Urinary bladder (tissue), 3 donors: ENCODE measurements at regions not wholly inside any gene's neighbourhood (a gene's known extent, or its start where the extent isn't known, plus 50 kb on each side); places are given as distances from the start of the nearest gene placed in this dataset.
A peak's percentile ranks its signal among the peaks of the same experiment; 100 is the strongest.

Source experiments
- DNase-seq: peaks from one replicate; pipeline ENCODE4 v3.0.0-alpha.2; 2015; ENCODE audit errors: extremely low spot score
- H3K27ac ChIP-seq: one replicate; pipeline ENCODE4 v1.5.1; 2013; ENCODE audit warnings: low read depth, mild to moderate bottlenecking, moderate library complexity
- H3K36me3 ChIP-seq: one replicate; pipeline ENCODE4 v1.6.1; 2013; ENCODE audit warnings: mild to moderate bottlenecking, moderate library complexity; ENCODE audit not compliant: insufficient read depth
- H3K4me1 ChIP-seq: one replicate; pipeline ENCODE4 v1.6.1; 2013; ENCODE audit warnings: mild to moderate bottlenecking, moderate library complexity; ENCODE audit not compliant: insufficient read depth
- H3K4me3 ChIP-seq: one replicate; pipeline ENCODE4 v1.5.1; 2013; ENCODE audit warnings: low read depth, low read length
- WGBS: extraction: QIAGEN DNeasy Blood & Tissue Kit; methylation state at CpG from one replicate; pipeline ENCODE4 v1.1.7; 2013; 5-methylcytosine and 5-hydroxymethylcytosine counted together
- donor health status: healthy with polysubstance abuse.
- donor health status: healthy.

- no peak overlapping the region for H3K27ac ChIP-seq
- H3K4me3 ChIP-seq = no peak overlapping the region
- no peak for DNase-seq
- H3K4me1 ChIP-seq = no peaks in the 10 kb centered on the region
- H3K36me3 ChIP-seq = no peaks in the 10 kb centered on the region
- WGBS = 90% methylated on average over 2 of the region's 2 CpGs
Measured at GRCh38 chr2:66895206-66895605, 460.3 kb downstream of the MEIS1 start.

DNA sequence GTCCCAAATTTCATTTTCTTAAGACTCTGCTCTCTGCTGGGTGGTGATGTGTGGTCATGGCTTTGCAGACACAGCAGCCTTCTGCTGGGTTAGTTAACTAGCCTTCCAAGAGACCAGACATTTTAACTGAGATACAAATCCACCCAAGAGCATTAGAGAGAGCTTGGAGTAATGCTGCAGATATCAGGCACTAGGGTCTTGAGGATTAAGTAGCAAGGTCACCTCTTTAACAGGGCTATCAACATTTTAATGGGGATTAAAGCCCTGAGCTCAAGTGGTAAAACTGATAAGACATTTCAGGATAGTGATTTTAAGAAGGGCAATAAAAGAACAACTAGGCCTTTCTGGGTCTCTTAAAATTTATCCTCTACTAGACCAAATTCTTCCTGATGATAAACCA lies 461.2 kb downstream of the MEIS1 start:
- Histone ChIP-seq H3K36me3 (no peaks in the 10 kb centered on the region), H3K27ac (no peak overlapping the region), H3K4me1 (no peaks in the 10 kb centered on the region), H3K4me3 (no peak overlapping the region)
- no peak for DNase-seq

DNA sequence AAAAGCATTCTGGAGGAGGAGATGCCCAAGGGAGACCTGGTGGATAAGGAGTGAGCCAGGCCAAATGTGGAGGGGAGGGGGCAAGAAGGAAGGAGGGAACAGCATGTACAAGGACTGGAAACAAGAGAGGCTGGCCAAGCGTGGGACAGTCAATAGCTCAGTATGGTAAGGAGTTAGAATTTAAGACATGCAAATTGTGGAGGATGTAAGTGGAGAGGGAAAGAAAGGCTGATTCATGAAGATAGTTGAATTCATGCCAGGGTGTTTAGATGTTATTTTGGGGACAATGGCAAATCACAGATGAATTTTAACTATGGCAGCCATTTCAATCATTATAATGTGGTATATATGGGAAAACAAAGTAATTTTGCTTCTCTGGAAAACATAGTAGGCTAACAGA lies 462.3 kb downstream of the MEIS1 start:
- 70% methylated on average over 1 of the region's 1 CpG for WGBS

GRCh38 chr2:66897691-66898150 lies 462.8 kb downstream of the MEIS1 start:
- no peaks in the 10 kb centered on the region for H3K4me1 ChIP-seq
- peak; percentile 76 for DNase-seq
- H3K36me3 ChIP-seq = no peaks in the 10 kb centered on the region
- H3K27ac ChIP-seq = no peak overlapping the region
- no peak overlapping the region for H3K4me3 ChIP-seq
- 27% methylated on average over 2 of the region's 2 CpGs for WGBS

More for the DNA sequence above, 462.3 kb downstream of the MEIS1 start:
- Histone ChIP-seq H3K36me3 (no peaks in the 10 kb centered on the region), H3K4me3 (no peak overlapping the region), H3K27ac (no peak overlapping the region), H3K4me1 (no peaks in the 10 kb centered on the region)
- no peak for DNase-seq

DNA sequence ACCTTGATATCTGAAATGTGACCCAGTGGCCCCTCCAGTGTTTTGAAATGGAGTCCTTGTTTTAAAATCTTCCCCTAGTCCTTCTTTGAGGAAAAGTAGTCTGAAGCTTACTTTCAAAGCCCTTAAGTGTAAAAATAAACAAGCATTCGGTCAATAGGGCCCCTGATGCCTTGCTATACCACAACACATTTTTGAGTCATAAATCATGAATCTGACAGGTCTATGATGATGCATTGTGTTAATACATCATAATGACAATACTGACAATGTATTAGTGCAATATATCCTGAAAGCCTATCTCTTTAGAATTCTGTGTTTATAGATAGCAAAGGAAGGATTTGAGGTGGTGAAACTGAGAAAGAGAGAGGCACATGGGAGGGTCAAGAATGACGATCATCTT lies 464.2 kb downstream of the MEIS1 start:
- no peak for DNase-seq
- Histone ChIP-seq H3K27ac (no peak overlapping the region), H3K36me3 (no peaks in the 10 kb centered on the region), H3K4me1 (no peaks in the 10 kb centered on the region), H3K4me3 (no peak overlapping the region)
- WGBS = 79% methylated on average over 2 of the region's 2 CpGs

DNA sequence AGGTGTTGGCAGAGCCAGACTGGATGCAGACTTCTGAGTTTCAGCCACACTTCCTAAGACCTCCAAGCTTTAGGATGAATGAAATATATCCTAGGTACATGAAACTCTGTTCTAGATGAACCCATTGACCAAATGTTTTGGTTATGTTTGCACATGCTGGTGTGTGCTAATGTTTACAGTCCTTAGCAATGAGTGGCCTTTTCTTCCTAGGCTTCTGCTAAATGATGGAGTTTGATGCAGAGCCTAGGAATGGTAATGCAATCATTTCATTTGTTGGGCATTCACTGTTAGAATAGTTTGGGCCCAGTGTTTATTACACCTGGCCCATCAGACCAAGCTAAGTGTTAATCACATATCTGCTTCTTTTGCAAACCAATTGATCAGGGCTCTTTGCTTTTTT lies 464.7 kb downstream of the MEIS1 start:
- Histone ChIP-seq H3K4me1 (no peaks in the 10 kb centered on the region), H3K36me3 (no peaks in the 10 kb centered on the region), H3K4me3 (no peak overlapping the region), H3K27ac (no peak overlapping the region)
- no peak for DNase-seq

DNA sequence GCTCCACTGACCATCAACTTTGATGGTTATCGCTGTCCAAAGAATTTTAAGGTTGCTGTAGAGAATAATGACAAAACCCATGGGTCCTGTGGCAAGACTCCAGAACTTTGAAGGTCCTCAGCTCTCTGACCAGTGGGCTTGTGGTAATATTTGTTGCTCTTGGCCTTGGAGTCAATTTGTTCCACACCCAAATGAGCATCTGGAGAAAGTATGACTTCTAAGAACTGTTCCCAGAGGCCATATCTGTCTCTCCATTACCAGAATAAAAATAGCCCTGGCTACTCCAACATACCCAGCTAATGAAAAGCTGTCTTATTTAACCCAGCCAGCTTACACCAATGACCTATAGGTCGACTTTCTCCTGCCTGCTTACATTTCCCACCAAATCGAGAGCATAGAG lies 466.4 kb downstream of the MEIS1 start:
- H3K27ac ChIP-seq = no peak overlapping the region
- 74% methylated on average over 3 of the region's 3 CpGs for WGBS
- no peaks in the 10 kb centered on the region for H3K36me3 ChIP-seq
- H3K4me3 ChIP-seq = no peak overlapping the region
- DNase-seq = no peak
- no peaks in the 10 kb centered on the region for H3K4me1 ChIP-seq

- 46% methylated on average over 1 of the region's 1 CpG for WGBS
Measured at GRCh38 chr2:66903183-66903582, 468.3 kb downstream of the MEIS1 start.

GRCh38 chr2:66903745-66904465 lies 469.0 kb downstream of the MEIS1 start:
- Histone ChIP-seq H3K4me3 (no peak overlapping the region), H3K27ac (no peak overlapping the region), H3K36me3 (no peaks in the 10 kb centered on the region), H3K4me1 (no peaks in the 10 kb centered on the region)
- 96% methylated on average over 9 of the region's 9 CpGs for WGBS
- DNase-seq = no peak

More at GRCh38 chr2:66903183-66903582, 468.3 kb downstream of the MEIS1 start:
- Histone ChIP-seq H3K27ac (no peak overlapping the region), H3K36me3 (no peaks in the 10 kb centered on the region), H3K4me1 (no peaks in the 10 kb centered on the region), H3K4me3 (no peak overlapping the region)
- no peak for DNase-seq

DNA sequence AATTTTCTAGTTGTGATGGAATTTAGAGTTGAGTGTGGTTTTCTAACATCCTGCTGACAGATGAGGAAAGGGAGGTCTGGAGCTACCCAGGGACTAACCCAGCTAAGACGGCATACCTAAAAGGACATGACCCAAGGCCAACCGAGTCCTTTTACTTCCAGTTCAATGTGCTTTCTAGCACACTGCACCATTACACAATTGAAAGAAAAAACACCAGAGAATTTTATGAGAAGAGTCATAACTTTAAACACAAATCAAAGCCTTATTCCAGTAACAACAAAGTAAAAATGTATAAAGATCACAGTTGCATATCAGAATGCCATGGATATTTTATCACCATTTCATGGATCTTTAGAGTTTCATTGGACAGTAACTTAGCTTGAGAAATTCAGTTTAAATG lies 480.3 kb downstream of the MEIS1 start:
- H3K36me3 ChIP-seq = no peaks in the 10 kb centered on the region
- WGBS = 49% methylated on average over 2 of the region's 2 CpGs
- no peak overlapping the region for H3K4me3 ChIP-seq
- no peaks in the 10 kb centered on the region for H3K4me1 ChIP-seq
- DNase-seq = no peak
- H3K27ac ChIP-seq = no peak overlapping the region

GRCh38 chr2:66919286-66919685 lies 477.8 kb upstream of the ETAA1 start:
- no peaks in the 10 kb centered on the region for H3K4me1 ChIP-seq
- no peaks in the 10 kb centered on the region for H3K36me3 ChIP-seq
- H3K4me3 ChIP-seq = no peak overlapping the region
- DNase-seq = no peak
- WGBS = 86% methylated on average over 1 of the region's 1 CpG
- no peak overlapping the region for H3K27ac ChIP-seq

- Histone ChIP-seq H3K27ac (no peak overlapping the region), H3K4me1 (no peaks in the 10 kb centered on the region), H3K4me3 (no peak overlapping the region), H3K36me3 (no peaks in the 10 kb centered on the region)
- no peak for DNase-seq
- WGBS = 88% methylated on average over 2 of the region's 2 CpGs
Measured at GRCh38 chr2:66920415-66920814, 476.7 kb upstream of the ETAA1 start.

- H3K4me1 ChIP-seq = peaks cover under 1% of the 10 kb centered on the region
- DNase-seq = no peak
- H3K36me3 ChIP-seq = no peaks in the 10 kb centered on the region
- no peak overlapping the region for H3K4me3 ChIP-seq
- no peak overlapping the region for H3K27ac ChIP-seq
- WGBS = 94% methylated on average over 1 of the region's 1 CpG
Measured at GRCh38 chr2:66925128-66925527, 472.0 kb upstream of the ETAA1 start.

GRCh38 chr2:66926594-66927112 lies 470.5 kb upstream of the ETAA1 start:
- WGBS = 95% methylated on average over 6 of the region's 6 CpGs
- DNase-seq = no peak
- no peak overlapping the region for H3K27ac ChIP-seq
- no peaks in the 10 kb centered on the region for H3K36me3 ChIP-seq
- H3K4me3 ChIP-seq = no peak overlapping the region
- peaks cover 1% of the 10 kb centered on the region for H3K4me1 ChIP-seq
